GM18519 (cell line): ENCODE measurements at regions not wholly inside any gene's neighbourhood (a gene's known extent, or its start where the extent isn't known, plus 50 kb on each side); places are given as distances from the start of the nearest gene placed in this dataset.

Experiments used
- ATAC-seq: cut with Tn5 transposase; IDR thresholded peaks from one replicate; pipeline ENCODE4 v1.9.1; 2021; ENCODE audit warnings: mild to moderate bottlenecking, moderate library complexity; ENCODE audit not compliant: unreplicated experiment, low FRiP score

- no peak for ATAC-seq
These were observed 63.6 kb upstream of the PPARA start for GRCh38 chr22:46086577-46087335.

GRCh38 chr22:46087336-46087690, 63.0 kb upstream of the PPARA start:
- ATAC-seq: no peak

- no peak for ATAC-seq
These were observed 62.5 kb upstream of the PPARA start for GRCh38 chr22:46087816-46088277.

- no peak for ATAC-seq
These were observed 61.6 kb upstream of the PPARA start for GRCh38 chr22:46088541-46089311.

GRCh38 chr22:46089426-46090035, 60.8 kb upstream of the PPARA start:
- ATAC-seq: no peak

GRCh38 chr22:46090036-46090591, 60.2 kb upstream of the PPARA start:
- ATAC-seq: no peak

- ATAC-seq: no peak
These were observed 59.6 kb upstream of the PPARA start for GRCh38 chr22:46090631-46091201.

- ATAC-seq: no peak
These were observed 58.9 kb upstream of the PPARA start for GRCh38 chr22:46091277-46091977.

GRCh38 chr22:46092011-46092410, 58.3 kb upstream of the PPARA start:
- no peak for ATAC-seq

- no peak for ATAC-seq
These were observed 57.5 kb upstream of the PPARA start for GRCh38 chr22:46092670-46093410.

- ATAC-seq: no peak
These were observed 56.5 kb upstream of the PPARA start for GRCh38 chr22:46093796-46094195.

GRCh38 chr22:46094676-46095075, 55.6 kb upstream of the PPARA start:
- ATAC-seq: no peak

- no peak for ATAC-seq
These were observed 54.3 kb upstream of the PPARA start for GRCh38 chr22:46096051-46096450.

GRCh38 chr22:46096706-46097230, 53.6 kb upstream of the PPARA start:
- no peak for ATAC-seq

- no peak for ATAC-seq
These were observed 52.9 kb upstream of the PPARA start for GRCh38 chr22:46097268-46097900.

GRCh38 chr22:46098525-46099475, 51.5 kb upstream of the PPARA start:
- no peak for ATAC-seq

GRCh38 chr22:46099740-46100139, 50.6 kb upstream of the PPARA start:
- no peak for ATAC-seq
